HTR-8/SVneo (cell line): ENCODE measurements at regions not wholly inside any gene's neighbourhood (a gene's known extent, or its start where the extent isn't known, plus 50 kb on each side); places are given as distances from the start of the nearest gene placed in this dataset.

Source experiments
- DNase-seq: peaks from one replicate; pipeline ENCODE4 v3.0.0; 2011; ENCODE audit warnings: low spot score, mixed read lengths; ENCODE audit not compliant: insufficient read length
- FAIRE-seq: peaks from 2 replicates; lab custom pipeline; 2011; peaks lifted over from hg19 to GRCh38; lab: Jason Lieb, UNC

DNA sequence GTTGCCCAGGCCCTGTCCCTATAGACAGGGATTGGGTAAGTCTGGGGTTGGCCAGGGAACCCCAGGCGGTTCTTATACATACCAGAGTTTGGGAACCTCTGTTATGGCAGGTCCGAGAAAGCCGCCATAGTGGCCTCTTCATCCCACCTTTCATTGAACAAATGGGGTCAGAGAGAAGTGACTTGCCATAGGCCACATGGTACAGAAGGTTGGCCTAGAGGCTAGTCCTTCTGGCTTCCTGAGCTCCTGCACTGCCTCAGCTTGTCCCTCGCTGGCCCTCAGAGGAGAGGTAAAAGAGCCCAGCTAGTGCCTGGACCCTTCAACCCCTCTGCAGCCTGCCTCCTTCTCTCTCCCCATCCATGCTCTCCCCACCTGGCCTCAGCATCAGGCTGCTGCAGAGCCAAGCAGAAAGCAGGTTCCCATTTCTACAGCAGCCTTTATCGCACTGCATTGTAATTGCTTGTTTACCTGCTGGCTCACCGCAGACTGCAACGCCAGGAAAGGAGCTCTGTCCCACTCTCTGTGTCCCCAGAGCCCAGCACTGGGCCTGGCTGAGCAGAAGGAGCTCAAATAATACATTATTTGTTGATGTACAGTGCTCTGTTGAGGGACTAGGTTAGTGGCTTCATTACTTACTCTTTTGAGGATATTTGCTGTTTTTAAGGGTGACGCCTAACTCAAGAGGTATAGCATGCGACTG, 103.6 kb downstream of the TRIM29 start:
- DNase-seq = no peak
- FAIRE-seq = no peak

DNA sequence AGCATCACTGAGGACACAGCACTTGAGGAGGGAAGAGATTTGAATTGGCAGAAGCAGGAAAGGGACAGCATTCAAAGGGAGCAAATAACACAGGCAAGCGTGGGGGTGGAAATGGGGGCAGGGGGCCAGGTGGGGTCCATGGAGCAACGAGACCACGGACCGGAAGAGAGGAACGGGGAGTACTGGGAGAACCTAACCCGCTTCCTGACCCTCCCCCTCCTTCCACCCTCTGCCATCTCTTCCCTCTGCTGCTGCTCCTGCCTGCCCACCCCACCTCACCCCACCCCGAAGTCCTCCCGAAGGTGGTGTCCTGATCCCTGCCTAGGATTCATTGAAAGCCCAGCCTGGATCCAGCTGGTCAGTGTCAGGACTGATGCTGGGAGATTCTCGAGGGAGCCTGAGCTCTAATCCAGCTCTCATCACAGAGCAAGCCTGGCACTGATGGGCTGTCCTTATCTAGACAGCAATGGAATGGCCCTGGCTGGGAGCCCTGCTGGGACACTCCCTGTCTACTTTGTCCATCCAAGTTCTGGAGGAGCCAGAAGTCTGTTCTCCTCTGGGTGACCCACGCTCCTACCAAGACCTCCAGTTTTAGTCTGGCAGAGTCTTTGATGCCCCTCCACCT, 105.0 kb downstream of the TRIM29 start:
- FAIRE-seq (no peak), DNase-seq (no peak)

DNA sequence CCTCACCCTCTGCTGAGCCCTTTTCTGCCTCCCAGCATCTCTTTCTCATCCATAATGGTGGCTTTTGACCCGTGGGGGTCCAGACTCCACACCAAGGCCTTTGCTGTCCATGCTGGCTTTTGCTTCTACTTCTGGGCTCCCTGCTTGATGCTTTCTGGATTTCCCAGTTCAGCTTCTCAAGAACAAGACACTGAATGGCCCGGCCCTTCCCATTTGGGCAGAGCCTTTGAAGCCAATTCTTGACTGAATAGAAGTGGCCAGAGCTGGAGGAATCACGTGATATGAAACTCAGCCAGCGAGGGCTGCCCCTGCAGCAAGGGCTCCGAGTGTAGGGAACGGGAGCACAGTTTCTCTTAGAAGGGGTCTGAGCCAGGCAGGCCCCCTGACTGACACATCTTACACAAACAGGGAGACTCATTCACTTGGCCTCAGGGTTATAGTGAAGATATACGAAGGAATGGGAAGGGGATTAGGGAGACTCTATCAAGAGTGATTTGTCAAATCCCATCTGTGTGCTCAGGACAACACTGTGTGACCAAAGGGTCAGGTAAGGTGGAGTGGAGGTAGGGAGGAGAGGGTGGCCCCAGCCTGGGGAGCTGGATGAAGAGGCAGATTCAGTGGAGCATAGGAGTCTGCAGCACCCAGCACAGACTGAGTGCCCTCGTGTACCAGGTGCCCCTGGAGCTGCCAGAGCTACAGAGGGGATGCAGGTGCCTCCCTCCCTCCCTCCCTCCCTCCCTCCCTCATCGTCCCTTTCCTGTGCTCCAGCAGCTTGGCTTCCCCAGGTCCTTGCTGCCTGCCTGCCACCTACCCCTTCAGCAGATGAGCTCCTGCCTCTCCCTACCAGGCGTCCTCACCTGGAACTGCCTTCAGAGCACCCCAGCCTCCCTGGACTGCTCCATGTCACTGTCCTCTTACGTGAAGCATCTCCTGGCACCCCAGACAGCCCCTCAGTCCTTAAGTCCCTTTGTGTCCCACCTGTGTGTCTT, 106.0 kb downstream of the TRIM29 start:
- no peak for DNase-seq
- FAIRE-seq = no peak

GRCh38 chr11:120031156-120031555, 106.8 kb downstream of the TRIM29 start:
- DNase-seq (no peak), FAIRE-seq (no peak)

DNA sequence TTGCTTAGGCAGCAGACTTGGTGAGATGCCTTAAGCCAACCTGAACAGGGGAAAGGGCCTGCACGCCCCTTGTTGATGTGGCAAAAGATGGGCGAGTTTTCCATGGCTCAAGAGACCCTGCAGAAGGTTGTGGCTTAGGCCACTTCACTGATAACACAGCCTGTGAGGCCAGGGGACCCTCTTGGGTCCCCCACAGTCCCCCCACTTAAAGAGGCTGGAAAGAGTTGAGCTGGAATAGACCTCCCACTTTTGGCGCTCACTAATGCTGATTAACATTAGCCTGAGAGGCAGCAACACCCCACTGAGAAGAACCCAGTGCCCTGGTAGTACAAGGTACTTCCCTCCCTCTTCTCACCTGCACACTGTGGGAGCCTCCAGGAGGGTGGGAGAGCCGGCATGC, 107.5 kb downstream of the TRIM29 start:
- DNase-seq (no peak), FAIRE-seq (no peak)

DNA sequence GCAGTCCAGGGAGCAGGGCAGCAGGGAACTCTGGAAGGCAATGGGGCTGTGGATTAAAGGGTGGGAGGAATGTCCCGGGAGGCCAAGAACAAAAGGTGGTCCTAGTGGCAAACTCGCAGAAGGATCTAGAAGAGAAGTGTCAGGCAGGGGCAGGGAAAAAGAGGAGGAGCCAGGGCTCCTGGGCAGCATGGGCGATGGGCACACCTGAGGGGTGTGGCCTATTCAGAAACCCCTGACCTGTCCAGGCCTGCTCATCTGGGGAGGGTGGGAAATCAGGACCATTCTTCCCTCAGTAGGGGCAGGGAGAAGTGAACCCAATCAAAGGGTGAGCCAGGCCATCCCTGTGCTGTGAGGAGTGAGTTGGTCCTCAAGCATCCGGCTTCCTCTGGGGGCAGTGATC, 108.6 kb downstream of the TRIM29 start:
- no peak for DNase-seq
- FAIRE-seq = no peak

DNA sequence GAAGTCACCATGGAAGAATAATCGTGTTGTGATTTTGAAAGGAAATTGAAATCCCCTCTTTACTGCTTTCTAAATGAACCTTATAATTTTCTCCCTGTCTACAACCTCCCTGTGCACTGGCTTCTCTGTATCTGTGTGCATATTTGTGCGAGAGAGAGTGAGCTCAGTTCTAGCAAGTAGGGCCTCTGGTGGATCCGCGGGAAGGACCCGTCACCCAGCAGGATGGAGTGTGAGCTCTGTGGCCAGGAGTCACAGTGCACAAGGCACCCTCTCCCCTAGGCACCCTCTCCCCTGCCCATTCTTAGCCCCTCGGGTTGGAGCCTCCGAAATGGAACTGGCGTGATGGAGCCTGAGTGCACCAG, 109.0 kb downstream of the TRIM29 start:
- FAIRE-seq (no peak), DNase-seq (no peak)

- DNase-seq = no peak
- FAIRE-seq = no peak
Measured at GRCh38 chr11:120028181-120028896, 109.6 kb downstream of the TRIM29 start.

DNA sequence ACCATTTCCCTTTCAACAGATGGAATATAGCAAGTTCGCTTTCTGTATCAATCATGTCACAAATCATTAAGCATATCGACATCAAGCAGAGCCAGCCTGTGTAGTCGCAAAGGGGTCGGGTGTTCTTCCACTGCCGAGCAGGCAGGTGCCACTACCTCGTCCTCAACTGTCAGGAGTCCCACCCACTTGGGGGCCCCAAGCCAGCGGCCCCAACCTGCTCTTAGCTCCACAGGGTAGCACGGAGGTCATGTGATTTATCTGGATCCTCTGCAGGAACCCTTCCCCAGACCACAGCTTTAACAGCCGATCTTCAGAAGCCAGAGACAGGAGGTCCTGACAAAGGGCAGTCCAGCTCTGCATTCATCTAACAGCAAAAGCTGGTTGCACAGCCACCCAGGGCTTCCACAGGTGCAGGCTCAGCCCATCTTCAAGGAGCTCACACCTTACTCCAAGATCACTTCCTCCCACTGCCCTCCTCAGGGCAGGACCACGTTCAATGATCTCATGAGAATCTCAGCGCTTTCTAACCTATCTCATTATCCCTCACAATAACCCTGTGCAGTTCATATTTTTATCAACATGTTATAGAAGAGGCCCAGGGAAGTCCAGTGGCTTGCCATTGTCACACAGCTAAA, 110.2 kb downstream of the TRIM29 start:
- DNase-seq = no peak
- FAIRE-seq = no peak

- FAIRE-seq (no peak), DNase-seq (no peak)
Measured at GRCh38 chr11:120025606-120026335, 112.1 kb downstream of the TRIM29 start.

DNA sequence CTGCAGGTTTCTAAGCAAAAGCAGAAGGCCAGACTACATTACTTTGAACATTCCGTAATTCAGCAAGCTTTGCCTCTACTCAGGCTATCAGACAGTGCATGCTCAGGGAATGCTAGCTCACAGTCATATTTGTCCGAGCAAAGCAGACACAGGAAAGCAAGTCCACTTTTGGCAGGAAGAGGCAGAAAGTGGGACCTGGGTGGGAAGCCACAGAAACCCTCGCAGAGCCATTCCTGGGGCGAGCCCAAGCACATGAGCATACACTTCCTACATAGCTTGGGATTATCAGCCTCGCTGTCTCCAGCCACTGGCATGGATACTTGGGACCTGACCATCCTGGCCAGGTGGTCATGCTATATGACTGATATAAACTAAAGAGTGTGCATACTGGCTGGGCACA, 113.3 kb downstream of the TRIM29 start:
- FAIRE-seq (no peak), DNase-seq (no peak)

DNA sequence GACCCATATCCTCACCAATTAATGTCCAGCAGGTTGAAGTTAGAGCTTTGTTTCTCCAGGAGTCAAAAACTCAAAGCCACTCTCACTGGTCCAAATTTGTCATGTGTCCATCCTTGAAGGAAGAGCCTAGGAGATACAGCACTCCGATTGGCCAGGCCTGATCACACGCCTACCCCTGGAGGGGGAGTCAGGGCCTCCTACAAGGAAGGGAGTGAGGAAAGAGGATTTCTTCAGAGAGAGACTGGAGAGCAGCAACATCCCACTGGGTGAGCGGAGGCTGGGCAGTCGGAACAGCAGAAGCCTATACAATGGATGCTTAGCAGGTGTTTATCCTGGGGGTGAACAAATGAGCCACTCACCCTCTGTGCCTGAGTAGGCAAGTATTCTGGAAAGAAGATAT, 113.9 kb downstream of the TRIM29 start:
- DNase-seq (no peak), FAIRE-seq (no peak)

DNA sequence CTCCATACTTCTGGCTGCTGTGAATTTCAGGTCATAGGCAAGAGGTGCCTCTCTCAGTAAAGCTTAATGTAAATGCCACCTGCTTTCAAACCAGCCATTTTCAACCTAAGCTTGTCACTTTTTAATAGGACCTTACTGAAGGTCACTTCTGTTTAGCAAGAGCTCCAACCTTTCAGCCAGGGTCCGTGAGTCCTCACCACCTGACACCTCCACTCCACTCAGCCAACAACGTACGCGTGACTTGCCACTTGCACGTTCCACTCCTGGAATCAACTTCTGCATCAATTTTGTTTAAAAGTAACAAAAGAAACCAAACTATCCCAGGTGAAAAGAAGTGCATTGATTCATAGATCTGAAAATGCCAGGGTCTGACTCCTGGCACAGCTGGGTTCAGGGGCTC, 114.4 kb downstream of the TRIM29 start:
- DNase-seq (no peak), FAIRE-seq (no peak)

GRCh38 chr11:120023120-120023519, 114.8 kb downstream of the TRIM29 start:
- DNase-seq (no peak), FAIRE-seq (no peak)

GRCh38 chr11:120022617-120023016, 115.3 kb downstream of the TRIM29 start:
- DNase-seq = no peak
- FAIRE-seq = no peak

DNA sequence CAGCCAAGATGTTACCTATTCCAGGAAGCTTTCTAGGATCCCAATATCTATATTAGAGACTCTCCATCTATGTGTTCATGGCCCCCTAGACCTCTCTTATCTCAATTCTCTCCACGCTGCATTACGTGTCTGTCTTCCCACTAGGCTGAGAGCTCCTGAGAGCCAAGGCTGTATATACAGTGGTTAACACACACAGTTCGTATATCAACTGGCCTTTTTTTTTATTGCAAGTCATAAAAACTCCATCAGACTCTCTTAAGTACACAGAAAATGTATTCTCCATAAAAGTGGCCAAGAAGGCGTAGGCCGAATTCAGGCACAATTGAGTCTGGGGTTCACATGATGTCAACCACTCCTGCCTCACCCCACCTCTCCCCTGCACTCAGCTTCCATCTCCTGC, 115.9 kb downstream of the TRIM29 start:
- no peak for FAIRE-seq

GRCh38 chr11:120021391-120021953, 116.4 kb downstream of the TRIM29 start:
- DNase-seq (no peak), FAIRE-seq (no peak)

More for the DNA sequence above, 115.9 kb downstream of the TRIM29 start:
- no peak for DNase-seq

- no peak for DNase-seq
- FAIRE-seq = no peak
Measured at GRCh38 chr11:120020981-120021380, 116.9 kb downstream of the TRIM29 start.

DNA sequence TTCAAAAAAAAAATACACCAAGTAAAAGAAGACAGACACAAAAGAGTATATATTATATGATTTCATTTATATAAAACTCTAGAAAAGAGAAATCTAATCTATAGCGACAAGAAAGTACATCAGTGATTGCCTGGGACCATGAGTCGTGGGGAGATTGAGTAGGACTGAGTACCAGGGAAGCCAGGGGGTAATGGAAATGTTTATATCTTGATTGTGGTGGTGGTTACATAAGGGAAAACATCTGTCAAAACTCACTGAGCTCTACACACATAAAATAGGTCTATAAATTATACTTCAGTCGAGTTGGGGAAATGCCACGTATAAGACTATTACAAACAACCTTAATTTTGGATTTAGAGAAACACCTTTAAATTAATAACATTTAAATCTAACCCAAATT, 117.4 kb downstream of the TRIM29 start:
- FAIRE-seq = no peak
- DNase-seq = no peak
